SHP77 (cell line): ENCODE measurements at regions not wholly inside any gene's neighbourhood (a gene's known extent, or its start where the extent isn't known, plus 50 kb on each side); places are given as distances from the start of the nearest gene placed in this dataset.
"Not testable (repeated sequence)": the region's sequence is repeated elsewhere in the genome, so short reads cannot be mapped to it uniquely, and the experiment has no call there.

ENCODE experiments used
- DNase-seq, 2 experiments: peaks; one replicate each; lab custom pipeline; 2025; lab: John Stamatoyannopoulos, UW

GRCh38 chr1:168420177-168420576, 123.6 kb downstream of the XCL2 start:
- DNase-seq = no peak

GRCh38 chr1:168419736-168420135, 124.1 kb downstream of the XCL2 start:
- DNase-seq = no peak

- DNase-seq = no peak
Observed at GRCh38 chr1:168416220-168416619, 127.6 kb downstream of the XCL2 start.

- DNase-seq = no peak
Observed at GRCh38 chr1:168414914-168415313, 128.9 kb downstream of the XCL2 start.

- DNase-seq = no peak
Observed at GRCh38 chr1:168410464-168410863, 129.8 kb downstream of the TBX19 start.

- DNase-seq = no peak
Observed at GRCh38 chr1:168408884-168409283, 128.2 kb downstream of the TBX19 start.

GRCh38 chr1:168408539-168408865, 127.8 kb downstream of the TBX19 start:
- no peak for DNase-seq

GRCh38 chr1:168407832-168408538, 127.3 kb downstream of the TBX19 start:
- DNase-seq = no peak

GRCh38 chr1:168405906-168406549, 125.4 kb downstream of the TBX19 start:
- DNase-seq = no peak

- no peak for DNase-seq
Observed at GRCh38 chr1:168403140-168403539, 122.5 kb downstream of the TBX19 start.

GRCh38 chr1:168402466-168402865, 121.8 kb downstream of the TBX19 start:
- DNase-seq = not testable (repeated sequence)

GRCh38 chr1:168401341-168401740, 120.7 kb downstream of the TBX19 start:
- no peak for DNase-seq

GRCh38 chr1:168400139-168400538, 119.5 kb downstream of the TBX19 start:
- no peak for DNase-seq

- no peak for DNase-seq
Observed at GRCh38 chr1:168397806-168398205, 117.1 kb downstream of the TBX19 start.

GRCh38 chr1:168396940-168397684, 116.4 kb downstream of the TBX19 start:
- no peak for DNase-seq

GRCh38 chr1:168396508-168396907, 115.8 kb downstream of the TBX19 start:
- no peak for DNase-seq

GRCh38 chr1:168394858-168395257, 114.2 kb downstream of the TBX19 start:
- no peak for DNase-seq

- DNase-seq = peak; percentile 14 to 38
Observed at GRCh38 chr1:168392958-168393549, 112.4 kb downstream of the TBX19 start.

GRCh38 chr1:168391851-168392681, 111.4 kb downstream of the TBX19 start:
- DNase-seq = peak in 1 of 2 experiments; percentile 23

GRCh38 chr1:168390271-168390670, 109.6 kb downstream of the TBX19 start:
- no peak for DNase-seq

GRCh38 chr1:168387781-168388760, 107.4 kb downstream of the TBX19 start:
- no peak for DNase-seq
